K562 (cell line): ENCODE measurements at regions not wholly inside any gene's neighbourhood (a gene's known extent, or its start where the extent isn't known, plus 50 kb on each side); places are given as distances from the start of the nearest gene placed in this dataset.

ENCODE experiments used
- ATAC-seq: fragments of 200-7000 bp; cut with Tn5 transposase; 3 replicates; pipeline ENCODE4 v1.9.1; 2020; ENCODE audit warnings: moderate library complexity
- BruUV-seq: library from RNA; stranded (reverse); fragments of 400-500 nt; replicated peaks from 2 replicates; lab custom pipeline; 2021; lab: Mats Ljungman, UMichigan
- CTCF ChIA-PET: fragments of 300-600 bp; formaldehyde crosslinking; extraction: SDS; loops from one replicate; lab custom pipeline; 2021; ENCODE audit warnings: low intra/inter-chr PET ratio; lab: Yijun Ruan, JAX
- POLR2A ChIA-PET: fragments of 300-600, 350-650 bp; sonication (Branson Sonifier 250); formaldehyde crosslinking; extraction: SDS; loops from one replicate; lab custom pipeline; 2021; ENCODE audit warnings: antibody characterized with exemption, inconsistent platforms; lab: Yijun Ruan, JAX
- DNase-seq, 4 experiments: peaks; one replicate each; pipeline versions ENCODE4 v3.0.0 to v3.0.0-alpha.2; 2011 to 2018; ENCODE audit warnings: low spot score in 3 of 4, mixed read lengths in 3 of 4; ENCODE audit errors: extremely low read depth in 1 of 4
- FAIRE-seq: peaks from 2 replicates; lab custom pipeline; 2011; peaks lifted over from hg19 to GRCh38; lab: Jason Lieb, UNC
- H2AFZ ChIP-seq: 2 replicates; pipeline ENCODE4 v1.6.0; 2011; ENCODE audit warnings: low read depth, low read length, control low read depth, inconsistent platforms
- H3K27ac ChIP-seq: fragments of 200-600 bp; 3 replicates; pipeline ENCODE4 v1.8.0; 2011; ENCODE audit warnings: low read depth, mild to moderate bottlenecking, control low read depth, inconsistent platforms, low read length, moderate library complexity, mixed read lengths; ENCODE audit errors: extremely low read depth
- H3K27me3 ChIP-seq, 2 experiments: fragments of 300-600 bp in 1 of 2; 2 replicates in 1 of 2; 3 replicates in 1 of 2; pipeline versions ENCODE4 v1.6.0 to v1.8.0; 2011; ENCODE audit warnings: inconsistent platforms in 2 of 2, low read length in 2 of 2, mild to moderate bottlenecking in 1 of 2, mixed read lengths in 1 of 2, moderate library complexity in 1 of 2; ENCODE audit not compliant: control insufficient read depth in 2 of 2, insufficient read depth in 2 of 2
- H3K36me3 ChIP-seq: fragments of 300-600 bp; 3 replicates; pipeline ENCODE4 v1.8.0; 2011; ENCODE audit warnings: mild to moderate bottlenecking, low read length, inconsistent platforms; ENCODE audit not compliant: control insufficient read depth, insufficient read depth
- H3K4me1 ChIP-seq, 2 experiments: fragments of 200-600 bp in 1 of 2; replicated peaks in 1 of 2; 2 replicates in 1 of 2; 3 replicates in 1 of 2; pipeline versions ENCODE4 v1.5.1 to v1.8.0; 2011; ENCODE audit warnings: inconsistent platforms in 2 of 2, low read length in 2 of 2, mild to moderate bottlenecking in 1 of 2, mixed read lengths in 1 of 2, moderate library complexity in 1 of 2; ENCODE audit not compliant: control insufficient read depth in 2 of 2, insufficient read depth in 2 of 2
- H3K4me2 ChIP-seq: 2 replicates; pipeline ENCODE4 v1.6.1; 2011; ENCODE audit warnings: low read length, control low read depth, inconsistent platforms, mixed read lengths; ENCODE audit not compliant: insufficient read depth
- H3K4me3 ChIP-seq: fragments of 200-600 bp; sonication (generic), shearing (Covaris generic); 2 replicates; pipeline ENCODE4 v1.5.1; 2016; ENCODE audit warnings: control low read depth, inconsistent platforms
- H3K79me2 ChIP-seq: fragments of 200-600 bp; 3 replicates; pipeline ENCODE4 v1.8.0; 2011; ENCODE audit warnings: low read length, inconsistent platforms; ENCODE audit not compliant: control insufficient read depth, insufficient read depth
- H3K9ac ChIP-seq, 2 experiments: 2 replicates each; pipeline versions ENCODE4 v1.6.0 to v1.6.1; 2011; ENCODE audit warnings: low read depth in 2 of 2, low read length in 2 of 2, control low read depth in 1 of 2, inconsistent platforms in 1 of 2, mild to moderate bottlenecking in 1 of 2, mixed read lengths in 1 of 2; ENCODE audit not compliant: insufficient read depth in 1 of 2
- H3K9me1 ChIP-seq: one replicate; pipeline ENCODE4 v1.6.0; 2011; ENCODE audit warnings: inconsistent platforms, mild to moderate bottlenecking, low read length, moderate library complexity; ENCODE audit not compliant: control insufficient read depth, insufficient read depth
- H3K9me3 ChIP-seq: replicated peaks from 2 replicates; pipeline ENCODE4 v1.5.1; 2011; ENCODE audit warnings: low read depth, low read length, inconsistent platforms; ENCODE audit not compliant: control insufficient read depth, insufficient read depth
- H4K20me1 ChIP-seq: replicated peaks from 2 replicates; pipeline ENCODE4 v1.6.1; 2011; ENCODE audit warnings: low read length, inconsistent platforms, mixed read lengths; ENCODE audit not compliant: control insufficient read depth, insufficient read depth
- ARID2 ChIP-seq: fragments of 450-650 bp; IDR thresholded peaks from 2 replicates; pipeline ENCODE4 v1.6.1; 2017; ENCODE audit warnings: antibody characterized with exemption, mild to moderate bottlenecking
- MEIS2 ChIP-seq: fragments of 450-650 bp; IDR thresholded peaks from 2 replicates; pipeline ENCODE4 v1.6.1; 2014; ENCODE audit warnings: mild to moderate bottlenecking; ENCODE audit not compliant: partially characterized antibody
- PBX2 ChIP-seq, 2 experiments: IDR thresholded peaks in 1 of 2; conservative IDR thresholded peaks in 1 of 2; 2 replicates each; pipeline ENCODE4 v1.6.1; 2016; ENCODE audit warnings: low read depth in 2 of 2, mild to moderate bottlenecking in 1 of 2, missing compliant biosample characterization in 1 of 2, missing genetic modification characterization in 1 of 2, moderate library complexity in 1 of 2
- PKNOX1 ChIP-seq: fragments of 450-650 bp; IDR thresholded peaks from 2 replicates; pipeline ENCODE4 v1.6.1; 2016
- ZNF23 ChIP-seq: fragments of 250-450 bp; sonication (Bioruptor Pico); IDR thresholded peaks from 2 replicates; pipeline ENCODE4 v1.4.0; 2020; ENCODE audit warnings: mild to moderate bottlenecking
- WGBS: fragments of 100-300 bp; shearing (Covaris generic); methylation state at CpG from one replicate; pipeline ENCODE4 v1.1.6; 2016; ENCODE audit warnings: low coverage, mixed read lengths; ENCODE audit not compliant: insufficient coverage; ENCODE audit errors: missing lambda C conversion rate; 5-methylcytosine and 5-hydroxymethylcytosine counted together
- in situ Hi-C: fragments of 300-500 bp; cut with MboI; formaldehyde crosslinking; loops from 4 replicates; pipeline ENCODE4 v1.15.0; 2018; ENCODE audit warnings: inconsistent platforms, mixed read lengths
- intact Hi-C: fragments of 100-400 bp; cut with micrococcal nuclease; formaldehyde crosslinking; loops from 2 replicates; pipeline ENCODE4 v1.14.2; 2022

GRCh38 chr12:33596814-33597213, 157.2 kb upstream of the SYT10 start:
- Histone ChIP-seq H3K9me3 (no peaks in the 10 kb centered on the region), H3K79me2 (no peaks in the 10 kb centered on the region), H4K20me1 (no peaks in the 10 kb centered on the region), H3K27me3 (no peaks in the 10 kb centered on the region), H3K27ac (peak overlapping the region; percentile 7; the same call in 1 of the 3 replicates), H3K4me1 (peaks cover 0 to 34% of the 10 kb centered on the region in 2 experiments; a peak in 3 of 5 replicates), H3K4me2 (peak overlapping the region; percentile 63), H3K9ac (no peak overlapping the region), H3K36me3 (no peaks in the 10 kb centered on the region), H2AFZ (peak overlapping the region; percentile 72), H3K9me1 (no peaks in the 10 kb centered on the region), H3K4me3 (no peak overlapping the region)
- peak in 1 of 4 experiments; percentile 37 for DNase-seq
- no peak for TF ChIP-seq ARID2
- TF ChIP-seq PBX2 (CRISPR knock-in tag; IDR thresholded peaks at IDR 0.05; ENCODE audit: low read depth), result no peak
- TF ChIP-seq PBX2 (tag; conservative IDR thresholded peaks at IDR 0.05; ENCODE audit: low read depth), result peak; percentile 85
- no peak for TF ChIP-seq ZNF23 (CRISPR knock-in tag)
- peak; percentile 92 for TF ChIP-seq PKNOX1
- peak; percentile 93 for TF ChIP-seq MEIS2
- POLR2A ChIA-PET, result no interaction called here
- ATAC-seq, result peak; percentile 62
- CTCF ChIA-PET, result no interaction called here
- intact Hi-C loops (loop anchor here (10.0 kb wide), 1 partner anchor 842 kb away; the partner anchor contains the start of gene YARS2), in situ Hi-C loops (no loop called here)
- FAIRE-seq, result peak; percentile 54
- BruUV-seq, result no TSS peak
- 20% methylated on average over 5 of the region's 5 CpGs for WGBS
